OCI-LY3 (cell line): ENCODE measurements at regions not wholly inside any gene's neighbourhood (a gene's known extent, or its start where the extent isn't known, plus 50 kb on each side); places are given as distances from the start of the nearest gene placed in this dataset.

Experiments
- H2AFZ ChIP-seq: fragments of 200-600, 300-600 bp; shearing (Covaris generic); 2 replicates; pipeline ENCODE4 v1.6.0; 2014; ENCODE audit warnings: antibody characterized with exemption, low read depth, low read length
- H3K27ac ChIP-seq: fragments of 200-600, 300-600 bp; sonication (generic); 2 replicates; pipeline ENCODE4 v1.5.1; 2014; ENCODE audit warnings: mild to moderate bottlenecking, low read length, moderate library complexity, mixed read lengths
- H3K27me3 ChIP-seq: fragments of 200-600, 300-600 bp; sonication (generic); 2 replicates; pipeline ENCODE4 v1.6.1; 2014; ENCODE audit warnings: low read depth, low read length, mixed read lengths
- H3K36me3 ChIP-seq: fragments of 200-600, 300-600 bp; sonication (generic); replicated peaks from 2 replicates; pipeline ENCODE3; 2014; ENCODE audit warnings: low read depth, low read length, mixed read lengths
- H3K4me1 ChIP-seq: fragments of 300-600, 200-600 bp; sonication (generic); 2 replicates; pipeline ENCODE4 v1.6.1; 2014; ENCODE audit warnings: low read length, mixed read lengths
- H3K4me2 ChIP-seq: fragments of 200-600, 300-600 bp; sonication (generic); 2 replicates; pipeline ENCODE4 v1.6.1; 2014; ENCODE audit warnings: low read length, mixed read lengths
- H3K4me3 ChIP-seq: fragments of 300-600, 200-600 bp; sonication (generic); 2 replicates; pipeline ENCODE4 v1.5.1; 2014; ENCODE audit warnings: antibody characterized with exemption, mild to moderate bottlenecking, low read length, moderate library complexity
- H3K79me2 ChIP-seq: fragments of 300-600, 200-600 bp; shearing (Covaris generic); 2 replicates; pipeline ENCODE4 v1.6.1; 2014; ENCODE audit warnings: mild to moderate bottlenecking, low read length, mixed read lengths
- H3K9ac ChIP-seq: fragments of 300-600, 200-600 bp; shearing (Covaris generic); 2 replicates; pipeline ENCODE4 v1.6.0; 2014; ENCODE audit warnings: mild to moderate bottlenecking, low read length, moderate library complexity
- H3K9me3 ChIP-seq: fragments of 200-600, 300-600 bp; shearing (Covaris generic); 2 replicates; pipeline ENCODE4 v1.6.1; 2014; ENCODE audit warnings: low read length, mixed read lengths; ENCODE audit not compliant: insufficient read depth
- H4K20me1 ChIP-seq: fragments of 200-600, 300-600 bp; sonication (generic); 2 replicates; pipeline ENCODE4 v1.6.1; 2016; ENCODE audit warnings: low read length, mixed read lengths; ENCODE audit not compliant: insufficient read depth
- CTCF ChIP-seq: fragments of 200-600, 300-600 bp; sonication (generic); IDR thresholded peaks from 2 replicates; pipeline ENCODE4 v1.5.1; 2014; ENCODE audit warnings: antibody characterized with exemption, low read length, low read depth
- EZH2phosphoT487 ChIP-seq: fragments of 200-600 bp; shearing (Covaris generic); IDR thresholded peaks from 2 replicates; pipeline ENCODE4 v1.6.1; 2018; ENCODE audit warnings: antibody characterized with exemption, mixed run types, low read depth

- TF ChIP-seq EZH2phosphoT487 = no peak
- TF ChIP-seq CTCF = no peak
- Histone ChIP-seq H3K27me3 (no peaks in the 10 kb centered on the region), H3K4me1 (no peaks in the 10 kb centered on the region), H3K9me3 (peaks cover 4% of the 10 kb centered on the region; the same call in 1 of the 2 replicates), H3K27ac (no peak overlapping the region), H4K20me1 (no peaks in the 10 kb centered on the region), H3K36me3 (no peaks in the 10 kb centered on the region), H3K4me2 (no peak overlapping the region), H3K4me3 (no peak overlapping the region), H2AFZ (no peak overlapping the region), H3K9ac (no peak overlapping the region), H3K79me2 (no peaks in the 10 kb centered on the region)
Measured at GRCh38 chr9:74403581-74403980, 93.6 kb upstream of the RORB start.

- no peak overlapping the region for H2AFZ ChIP-seq
- no peak overlapping the region for H3K9ac ChIP-seq
- no peak overlapping the region for H3K27ac ChIP-seq
- TF ChIP-seq CTCF (no peak), EZH2phosphoT487 (no peak)
- H3K9me3 ChIP-seq = peaks cover 4% of the 10 kb centered on the region; the same call in 1 of the 2 replicates
- H3K79me2 ChIP-seq = no peaks in the 10 kb centered on the region
- no peak overlapping the region for H3K4me2 ChIP-seq
- H4K20me1 ChIP-seq = no peaks in the 10 kb centered on the region
- H3K4me1 ChIP-seq = no peaks in the 10 kb centered on the region
- no peaks in the 10 kb centered on the region for H3K36me3 ChIP-seq
- no peaks in the 10 kb centered on the region for H3K27me3 ChIP-seq
- no peak overlapping the region for H3K4me3 ChIP-seq
Measured at GRCh38 chr9:74404620-74405019, 92.5 kb upstream of the RORB start.

GRCh38 chr9:74407166-74407565, 90.0 kb upstream of the RORB start:
- H3K9me3 ChIP-seq = peaks cover 4% of the 10 kb centered on the region; the same call in 1 of the 2 replicates
- H3K4me3 ChIP-seq = no peak overlapping the region
- TF ChIP-seq CTCF (no peak), EZH2phosphoT487 (no peak)
- no peak overlapping the region for H3K9ac ChIP-seq
- no peaks in the 10 kb centered on the region for H3K36me3 ChIP-seq
- H3K27me3 ChIP-seq = no peaks in the 10 kb centered on the region
- H4K20me1 ChIP-seq = no peaks in the 10 kb centered on the region
- H3K4me2 ChIP-seq = no peak overlapping the region
- no peak overlapping the region for H3K27ac ChIP-seq
- no peak overlapping the region for H2AFZ ChIP-seq
- no peaks in the 10 kb centered on the region for H3K79me2 ChIP-seq
- H3K4me1 ChIP-seq = no peaks in the 10 kb centered on the region

- Histone ChIP-seq H3K9ac (no peak overlapping the region), H3K4me1 (peaks cover 12% of the 10 kb centered on the region; the same call in 1 of the 2 replicates), H3K4me3 (no peak overlapping the region), H3K36me3 (no peaks in the 10 kb centered on the region), H3K27ac (no peak overlapping the region), H4K20me1 (no peaks in the 10 kb centered on the region), H3K4me2 (no peak overlapping the region), H2AFZ (no peak overlapping the region), H3K27me3 (no peaks in the 10 kb centered on the region), H3K79me2 (no peaks in the 10 kb centered on the region), H3K9me3 (peaks cover 4% of the 10 kb centered on the region; the same call in 1 of the 2 replicates)
- no peak for TF ChIP-seq EZH2phosphoT487
Measured at GRCh38 chr9:74412236-74412979, 84.7 kb upstream of the RORB start.
